Lower leg skin (tissue), 4 donors: ENCODE measurements at regions not wholly inside any gene's neighbourhood (a gene's known extent, or its start where the extent isn't known, plus 50 kb on each side); places are given as distances from the start of the nearest gene placed in this dataset.

Experiments used
- DNase-seq, 2 donors: peaks; one replicate each; pipeline ENCODE4 v3.0.0-alpha.2; 2019; ENCODE audit warnings: low spot score in 2 of 2
- H3K4me3 ChIP-seq: fragments of 200-600 bp; sonication (generic); 2 replicates; pipeline ENCODE4 v1.5.1; 2017; ENCODE audit warnings: mild to moderate bottlenecking, low read depth; ENCODE audit not compliant: poor library complexity, severe bottlenecking
- POLR2A ChIP-seq, 2 donors: fragments of 450-650 bp; IDR thresholded peaks; one replicate each; pipeline ENCODE4 v1.6.1; 2016 to 2017; ENCODE audit warnings: antibody characterized with exemption in 2 of 2, mild to moderate bottlenecking in 1 of 2, moderate library complexity in 1 of 2
- WGBS, 2 donors: methylation state at CpG; one replicate each; pipeline ENCODE4 v1.1.5; 2018; 5-methylcytosine and 5-hydroxymethylcytosine counted together
- intact Hi-C: fragments of 100-400 bp; cut with DNase I; formaldehyde crosslinking; loops from one replicate; pipeline ENCODE4 v1.15.0; 2023; ENCODE audit warnings: low total_unique reads
- TF ChIP-seq, protein P1 (sequence below), 3 donors: fragments of 450-650 bp; IDR thresholded peaks; one replicate each; pipeline ENCODE4 v1.5.1; 2016; ENCODE audit warnings: antibody characterized with exemption in 3 of 3, mild to moderate bottlenecking in 3 of 3, moderate library complexity in 2 of 3

DNA sequence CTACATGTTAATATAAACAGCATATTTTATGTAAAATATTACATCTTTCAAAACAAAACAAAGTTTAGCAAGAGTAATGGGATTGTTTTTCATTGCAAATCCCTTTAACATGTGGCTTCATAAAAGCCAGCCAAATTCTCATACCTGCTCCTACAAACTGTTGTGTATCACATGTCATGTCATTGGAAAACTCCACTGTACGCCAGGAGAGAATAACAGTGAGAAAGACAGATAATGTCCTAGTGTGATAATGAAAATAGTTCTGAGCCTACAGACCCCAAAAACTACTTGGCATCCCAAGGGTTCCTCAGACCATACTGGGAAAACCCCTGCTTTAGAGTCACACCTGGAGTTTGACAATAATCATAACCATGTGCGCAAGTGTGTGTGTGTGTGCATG, 182.7 kb upstream of the HNRNPA3 start:
- 84 to 89% methylated on average over 2 of the region's 2 CpGs for WGBS, 2 donors
- H3K4me3 ChIP-seq = no peak overlapping the region
- no peak for DNase-seq

DNA sequence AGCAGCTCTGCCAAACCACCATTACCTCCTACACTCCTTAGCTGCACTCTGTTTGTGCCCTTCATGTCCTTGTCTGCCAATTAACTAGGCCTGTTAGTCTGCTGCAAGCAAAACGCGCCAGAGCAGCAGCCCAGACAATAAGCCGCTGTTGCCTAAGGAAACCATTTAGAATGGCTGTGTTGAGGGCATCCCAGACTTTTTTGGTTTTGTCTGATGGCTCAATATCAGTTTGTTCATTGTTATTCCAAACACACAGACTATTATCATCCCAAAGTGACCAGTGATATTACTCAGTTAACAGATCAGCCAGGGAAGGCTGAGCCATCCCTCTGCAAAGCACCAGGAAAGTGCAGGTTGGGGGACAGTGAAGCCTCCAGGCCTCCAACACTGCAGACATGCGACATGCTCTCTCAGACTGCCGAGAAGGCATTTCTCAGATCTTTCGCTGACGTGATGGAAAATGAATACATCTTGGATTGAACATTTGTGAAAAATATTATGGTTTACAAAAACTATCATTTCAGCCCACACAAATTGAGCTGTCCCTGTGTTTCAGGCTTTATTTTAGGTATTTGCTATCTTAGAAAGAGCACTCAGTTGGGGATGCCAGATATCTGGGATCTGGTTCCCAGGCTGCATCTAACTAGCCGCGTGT, 182.0 kb upstream of the HNRNPA3 start:
- 79 to 82% methylated on average over 9 of the region's 9 CpGs for WGBS, 2 donors
- no peak for TF ChIP-seq POLR2A (IDR thresholded peaks at IDR 0.05)
- TF ChIP-seq, protein P1, sequence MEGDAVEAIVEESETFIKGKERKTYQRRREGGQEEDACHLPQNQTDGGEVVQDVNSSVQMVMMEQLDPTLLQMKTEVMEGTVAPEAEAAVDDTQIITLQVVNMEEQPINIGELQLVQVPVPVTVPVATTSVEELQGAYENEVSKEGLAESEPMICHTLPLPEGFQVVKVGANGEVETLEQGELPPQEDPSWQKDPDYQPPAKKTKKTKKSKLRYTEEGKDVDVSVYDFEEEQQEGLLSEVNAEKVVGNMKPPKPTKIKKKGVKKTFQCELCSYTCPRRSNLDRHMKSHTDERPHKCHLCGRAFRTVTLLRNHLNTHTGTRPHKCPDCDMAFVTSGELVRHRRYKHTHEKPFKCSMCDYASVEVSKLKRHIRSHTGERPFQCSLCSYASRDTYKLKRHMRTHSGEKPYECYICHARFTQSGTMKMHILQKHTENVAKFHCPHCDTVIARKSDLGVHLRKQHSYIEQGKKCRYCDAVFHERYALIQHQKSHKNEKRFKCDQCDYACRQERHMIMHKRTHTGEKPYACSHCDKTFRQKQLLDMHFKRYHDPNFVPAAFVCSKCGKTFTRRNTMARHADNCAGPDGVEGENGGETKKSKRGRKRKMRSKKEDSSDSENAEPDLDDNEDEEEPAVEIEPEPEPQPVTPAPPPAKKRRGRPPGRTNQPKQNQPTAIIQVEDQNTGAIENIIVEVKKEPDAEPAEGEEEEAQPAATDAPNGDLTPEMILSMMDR (IDR thresholded peaks at IDR 0.05) = no peak
- no peak for DNase-seq
- no peak overlapping the region for H3K4me3 ChIP-seq
- intact Hi-C loops = no loop called here

More for the DNA sequence above, 182.7 kb upstream of the HNRNPA3 start:
- intact Hi-C loops = no loop called here
- TF ChIP-seq, protein P1 (IDR thresholded peaks at IDR 0.05) = no peak
- no peak for TF ChIP-seq POLR2A (IDR thresholded peaks at IDR 0.05)

- no peak for TF ChIP-seq POLR2A (IDR thresholded peaks at IDR 0.05)
- TF ChIP-seq, protein P1 (IDR thresholded peaks at IDR 0.05) = no peak
- intact Hi-C loops = no loop called here
- no peak for DNase-seq
- no peak overlapping the region for H3K4me3 ChIP-seq
- 62 to 68% methylated on average over 3 of the region's 3 CpGs for WGBS, 2 donors
Measured at GRCh38 chr2:177031438-177032180, 181.0 kb upstream of the HNRNPA3 start.

- intact Hi-C loops = no loop called here
- no peak for TF ChIP-seq POLR2A (IDR thresholded peaks at IDR 0.05)
- TF ChIP-seq, protein P1 (IDR thresholded peaks at IDR 0.05) = no peak
- no peak overlapping the region for H3K4me3 ChIP-seq
- 57 to 73% methylated on average over 3 of the region's 3 CpGs for WGBS, 2 donors
- DNase-seq = no peak
Measured at GRCh38 chr2:177036747-177037146, 175.8 kb upstream of the HNRNPA3 start.

DNA sequence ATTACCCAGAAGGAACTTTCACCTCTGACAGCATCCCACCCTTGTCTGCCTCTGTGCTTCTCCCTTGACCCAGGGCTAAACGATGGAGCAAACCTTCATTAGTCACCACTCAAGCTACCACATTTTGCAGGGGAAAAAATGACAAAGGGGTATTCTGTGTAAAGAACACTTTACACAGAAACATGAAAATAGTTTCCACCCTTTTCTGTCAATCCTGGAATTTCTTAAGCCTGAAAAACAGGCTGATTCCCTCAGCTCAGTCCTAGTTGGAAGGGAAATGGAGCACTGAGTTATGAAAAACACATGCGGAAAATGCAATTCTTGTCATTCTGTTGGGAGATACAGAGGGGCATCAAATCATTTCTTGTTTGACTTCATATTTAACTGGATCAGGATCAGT, 175.0 kb upstream of the HNRNPA3 start:
- no peak overlapping the region for H3K4me3 ChIP-seq
- no peak for DNase-seq
- TF ChIP-seq, protein P1 (IDR thresholded peaks at IDR 0.05) = no peak
- no peak for TF ChIP-seq POLR2A (IDR thresholded peaks at IDR 0.05)
- intact Hi-C loops = no loop called here
- WGBS, 2 donors = 63 to 71% methylated on average over 2 of the region's 2 CpGs
